ENCODE measurements at regions not wholly inside any gene's neighbourhood (a gene's known extent, or its start where the extent isn't known, plus 50 kb on each side); places are given as distances from the start of the nearest gene placed in this dataset.

GRCh38 chr5:88515068-88515467 is 246.4 kb upstream of the TMEM161B start:
- no peak overlapping the region for H3K4me3 ChIP-seq (ENCODE audit: low read depth, low read length)
- TF ChIP-seq, protein P1, sequence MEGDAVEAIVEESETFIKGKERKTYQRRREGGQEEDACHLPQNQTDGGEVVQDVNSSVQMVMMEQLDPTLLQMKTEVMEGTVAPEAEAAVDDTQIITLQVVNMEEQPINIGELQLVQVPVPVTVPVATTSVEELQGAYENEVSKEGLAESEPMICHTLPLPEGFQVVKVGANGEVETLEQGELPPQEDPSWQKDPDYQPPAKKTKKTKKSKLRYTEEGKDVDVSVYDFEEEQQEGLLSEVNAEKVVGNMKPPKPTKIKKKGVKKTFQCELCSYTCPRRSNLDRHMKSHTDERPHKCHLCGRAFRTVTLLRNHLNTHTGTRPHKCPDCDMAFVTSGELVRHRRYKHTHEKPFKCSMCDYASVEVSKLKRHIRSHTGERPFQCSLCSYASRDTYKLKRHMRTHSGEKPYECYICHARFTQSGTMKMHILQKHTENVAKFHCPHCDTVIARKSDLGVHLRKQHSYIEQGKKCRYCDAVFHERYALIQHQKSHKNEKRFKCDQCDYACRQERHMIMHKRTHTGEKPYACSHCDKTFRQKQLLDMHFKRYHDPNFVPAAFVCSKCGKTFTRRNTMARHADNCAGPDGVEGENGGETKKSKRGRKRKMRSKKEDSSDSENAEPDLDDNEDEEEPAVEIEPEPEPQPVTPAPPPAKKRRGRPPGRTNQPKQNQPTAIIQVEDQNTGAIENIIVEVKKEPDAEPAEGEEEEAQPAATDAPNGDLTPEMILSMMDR (conservative IDR thresholded peaks at IDR 0.05; ENCODE audit: low read depth, low read length): no peak
- DNase-seq (ENCODE audit: low read depth): no peak

DNA sequence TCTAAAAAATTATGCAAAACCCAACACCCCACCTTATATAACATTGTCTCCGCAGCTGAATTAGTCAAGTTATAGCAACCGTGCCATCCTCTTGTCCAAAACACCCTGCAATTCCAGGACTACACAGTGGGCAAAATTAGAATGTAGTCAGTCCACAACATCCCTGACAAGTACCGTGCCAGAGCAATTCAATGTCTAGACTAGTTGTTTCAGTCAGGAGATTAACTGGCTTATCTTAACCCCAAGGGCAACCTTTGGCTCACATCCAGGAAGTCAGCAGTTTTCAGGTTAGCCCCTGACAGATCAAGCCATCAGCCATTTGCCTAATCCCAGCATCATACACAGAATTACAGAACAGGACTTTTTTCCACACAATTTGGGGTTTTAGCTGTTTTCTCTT is 240.8 kb upstream of the TMEM161B start:
- TF ChIP-seq, protein P1 (conservative IDR thresholded peaks at IDR 0.05; ENCODE audit: low read depth, low read length): no peak
- no peak overlapping the region for H3K4me3 ChIP-seq (ENCODE audit: low read depth, low read length)
- DNase-seq (ENCODE audit: low read depth): no peak

- no peak for DNase-seq (ENCODE audit: low read depth)
- H3K4me3 ChIP-seq (ENCODE audit: low read depth, low read length): no peak overlapping the region
- TF ChIP-seq, protein P1 (conservative IDR thresholded peaks at IDR 0.05; ENCODE audit: low read depth, low read length): no peak
These were observed 238.6 kb upstream of the TMEM161B start for GRCh38 chr5:88507261-88507660.

DNA sequence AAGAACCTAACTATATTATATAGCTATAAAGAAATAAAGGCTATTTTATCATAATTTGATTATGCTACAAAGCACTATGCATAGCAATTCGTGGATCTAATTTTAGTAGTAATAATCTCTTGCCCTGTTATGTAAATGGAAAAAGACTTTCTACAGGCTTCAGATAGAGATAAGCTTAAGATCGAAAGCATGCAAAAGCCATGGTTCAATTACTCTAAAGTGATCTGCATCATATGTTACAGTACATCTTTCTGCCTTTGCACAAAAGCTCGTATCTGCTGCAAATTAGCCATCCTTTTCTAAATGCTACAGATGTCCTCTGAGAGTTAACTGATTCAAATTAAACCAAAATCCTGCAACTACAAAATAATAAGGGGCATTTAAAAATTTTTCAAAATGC is 234.8 kb upstream of the TMEM161B start:
- no peak for DNase-seq (ENCODE audit: low read depth)
- H3K4me3 ChIP-seq (ENCODE audit: low read depth, low read length): no peak overlapping the region
- TF ChIP-seq, protein P1 (conservative IDR thresholded peaks at IDR 0.05; ENCODE audit: low read depth, low read length): no peak

GRCh38 chr5:88503041-88503345 is 234.3 kb upstream of the TMEM161B start:
- DNase-seq (ENCODE audit: low read depth): peak; percentile 1
- TF ChIP-seq, protein P1 (conservative IDR thresholded peaks at IDR 0.05; ENCODE audit: low read depth, low read length): no peak
- H3K4me3 ChIP-seq (ENCODE audit: low read depth, low read length): peak overlapping the region; percentile 11

DNA sequence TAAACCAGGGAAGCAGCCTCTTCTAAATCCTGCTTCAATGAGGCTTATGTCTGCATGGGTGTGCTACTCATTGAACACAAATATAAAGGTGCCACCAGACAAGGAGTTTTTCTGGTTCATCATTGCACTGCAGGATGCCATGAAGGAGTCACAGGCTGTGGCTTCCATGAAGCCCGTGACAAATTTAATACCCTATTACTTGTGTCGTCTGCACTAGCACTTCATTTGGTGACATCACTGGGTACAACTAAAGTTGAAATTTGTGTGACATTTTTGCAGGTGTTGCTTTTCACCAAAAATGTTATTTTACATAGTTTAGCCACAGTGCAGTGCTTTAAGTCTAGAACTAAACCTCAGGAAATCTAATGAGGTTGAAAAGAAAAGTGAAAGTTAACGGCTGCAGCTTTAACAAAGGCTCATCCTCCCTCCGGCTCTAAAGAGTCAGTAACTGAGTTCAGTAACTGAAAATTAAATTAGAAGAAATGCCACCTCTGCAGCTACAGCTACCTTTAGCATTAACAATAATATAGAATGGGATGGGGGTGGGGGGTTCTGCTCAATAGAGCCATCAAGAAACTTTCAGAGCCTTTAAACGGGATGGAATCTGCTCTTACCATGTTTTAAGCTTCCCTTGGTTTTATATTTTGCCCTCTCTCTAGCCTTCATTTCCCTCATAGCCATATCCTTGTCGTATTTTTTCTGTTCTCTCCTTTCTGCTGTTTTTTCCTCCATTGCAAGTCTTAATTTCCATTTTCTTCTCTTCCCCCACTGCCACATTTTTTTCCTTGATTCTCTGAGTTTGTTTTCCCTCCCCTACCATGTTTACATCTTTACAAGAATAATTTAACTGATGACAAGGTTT is 233.8 kb upstream of the TMEM161B start:
- peak overlapping the region; percentile 50 for H3K4me3 ChIP-seq (ENCODE audit: low read depth, low read length)
- peak; percentile 8 for DNase-seq (ENCODE audit: low read depth)
- TF ChIP-seq, protein P1 (conservative IDR thresholded peaks at IDR 0.05; ENCODE audit: low read depth, low read length): no peak

DNA sequence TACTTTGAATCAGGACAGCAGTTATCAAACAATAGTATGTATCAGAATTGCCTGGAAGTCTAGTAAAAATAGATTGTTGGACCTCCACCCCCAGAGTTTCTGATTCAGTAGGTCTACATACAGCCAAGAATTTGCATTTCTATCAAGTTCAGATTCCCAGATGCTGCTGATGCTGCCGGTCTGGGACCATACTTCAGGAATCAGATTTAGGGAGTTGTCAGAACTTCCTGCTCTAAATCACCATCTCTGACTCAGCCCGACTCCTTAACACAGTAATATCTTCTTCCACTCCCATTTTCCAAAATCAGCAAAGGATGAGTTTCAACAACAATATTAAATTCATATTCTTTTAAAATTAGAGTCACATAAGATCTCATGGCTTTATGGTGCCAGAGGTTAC is 227.2 kb upstream of the TMEM161B start:
- TF ChIP-seq, protein P1 (conservative IDR thresholded peaks at IDR 0.05; ENCODE audit: low read depth, low read length): no peak
- DNase-seq (ENCODE audit: low read depth): no peak
- no peak overlapping the region for H3K4me3 ChIP-seq (ENCODE audit: low read depth, low read length)

All from choroid plexus epithelial cell (primary cell).